GM19324 (cell line): ENCODE measurements at regions not wholly inside any gene's neighbourhood (a gene's known extent, or its start where the extent isn't known, plus 50 kb on each side); places are given as distances from the start of the nearest gene placed in this dataset.

Experiments used
- ATAC-seq: cut with Tn5 transposase; IDR thresholded peaks from one replicate; pipeline ENCODE4 v1.9.1; 2021; ENCODE audit warnings: mild to moderate bottlenecking, moderate library complexity; ENCODE audit not compliant: unreplicated experiment, low FRiP score

DNA sequence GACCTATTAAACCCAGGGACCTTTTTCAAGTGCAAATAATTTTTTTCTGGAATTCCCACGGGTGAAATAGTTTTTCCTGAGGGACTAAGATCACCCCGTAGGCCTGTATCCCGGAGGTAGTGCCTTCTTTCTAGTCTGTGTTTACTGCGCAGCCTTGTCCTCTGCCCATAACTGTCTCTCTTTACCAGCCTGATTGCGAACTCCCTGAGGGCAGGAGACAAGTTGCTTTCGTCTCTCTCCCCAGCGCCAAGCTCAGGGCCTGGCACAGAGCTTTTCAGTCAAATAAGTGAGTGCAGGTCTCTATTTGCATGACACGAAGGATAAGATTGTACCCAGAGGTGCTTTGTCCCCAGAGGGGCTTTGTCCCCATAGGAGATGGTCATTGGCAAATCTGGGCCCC is 123.9 kb downstream of the DDX1 start:
- no peak for ATAC-seq

DNA sequence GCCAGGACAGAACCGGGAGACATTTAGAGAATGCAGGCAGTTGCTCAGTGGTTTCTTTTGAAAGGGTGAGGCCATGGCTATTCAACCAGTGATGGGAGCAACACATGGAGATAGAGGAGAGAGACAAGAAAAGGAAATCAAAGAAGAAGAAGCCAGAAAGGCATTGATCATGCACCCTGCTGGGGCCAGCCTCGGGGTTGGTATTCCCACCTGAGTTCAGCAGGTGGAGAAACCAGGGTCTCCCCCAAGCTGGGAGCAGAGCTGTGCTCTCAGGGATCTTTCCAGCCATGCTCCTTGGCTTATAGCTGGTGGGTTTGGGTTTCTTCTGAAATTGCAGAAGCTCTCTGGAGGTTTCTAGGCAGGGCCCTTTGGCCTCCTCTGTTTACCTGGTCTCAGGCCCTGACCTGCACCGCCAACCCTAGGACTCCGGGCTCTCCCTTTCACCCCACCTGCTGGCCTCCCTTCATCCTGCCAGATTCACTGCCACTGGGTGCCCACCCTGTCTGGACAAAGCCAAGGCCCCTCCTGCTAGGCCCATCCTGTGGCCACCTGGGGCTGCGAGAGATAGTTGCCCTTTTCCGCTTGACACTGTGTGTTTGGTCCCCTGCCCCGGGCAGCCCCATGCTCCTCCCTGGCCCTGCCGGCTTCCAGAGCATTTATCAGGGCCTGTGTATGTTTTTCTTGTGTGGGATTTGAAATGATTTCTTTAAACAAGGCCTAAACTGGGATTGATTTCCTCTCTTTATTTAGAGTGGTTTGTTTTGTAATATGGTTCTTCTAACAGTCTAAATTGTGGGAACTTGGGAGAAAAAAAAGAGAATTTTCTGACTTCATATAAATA is 126.7 kb downstream of the DDX1 start:
- ATAC-seq = no peak

DNA sequence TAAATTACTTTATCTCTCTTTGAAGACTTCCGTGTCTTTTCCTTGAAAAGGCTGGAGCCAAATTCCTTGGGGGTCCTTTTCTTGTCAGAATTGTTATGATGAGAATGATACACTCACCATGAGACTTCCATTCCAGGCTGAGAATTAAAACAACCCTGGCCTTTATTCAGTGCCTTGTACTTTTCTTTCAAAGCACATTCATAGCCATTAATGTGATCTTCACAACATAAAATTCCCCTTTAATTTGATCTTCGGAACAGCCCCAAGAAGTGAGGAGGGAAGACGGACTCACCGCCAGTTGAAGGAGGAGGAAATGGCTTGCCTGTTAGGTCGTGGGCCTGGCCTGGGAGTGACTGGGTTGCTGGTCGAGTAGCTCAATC is 127.3 kb downstream of the DDX1 start:
- ATAC-seq = no peak

DNA sequence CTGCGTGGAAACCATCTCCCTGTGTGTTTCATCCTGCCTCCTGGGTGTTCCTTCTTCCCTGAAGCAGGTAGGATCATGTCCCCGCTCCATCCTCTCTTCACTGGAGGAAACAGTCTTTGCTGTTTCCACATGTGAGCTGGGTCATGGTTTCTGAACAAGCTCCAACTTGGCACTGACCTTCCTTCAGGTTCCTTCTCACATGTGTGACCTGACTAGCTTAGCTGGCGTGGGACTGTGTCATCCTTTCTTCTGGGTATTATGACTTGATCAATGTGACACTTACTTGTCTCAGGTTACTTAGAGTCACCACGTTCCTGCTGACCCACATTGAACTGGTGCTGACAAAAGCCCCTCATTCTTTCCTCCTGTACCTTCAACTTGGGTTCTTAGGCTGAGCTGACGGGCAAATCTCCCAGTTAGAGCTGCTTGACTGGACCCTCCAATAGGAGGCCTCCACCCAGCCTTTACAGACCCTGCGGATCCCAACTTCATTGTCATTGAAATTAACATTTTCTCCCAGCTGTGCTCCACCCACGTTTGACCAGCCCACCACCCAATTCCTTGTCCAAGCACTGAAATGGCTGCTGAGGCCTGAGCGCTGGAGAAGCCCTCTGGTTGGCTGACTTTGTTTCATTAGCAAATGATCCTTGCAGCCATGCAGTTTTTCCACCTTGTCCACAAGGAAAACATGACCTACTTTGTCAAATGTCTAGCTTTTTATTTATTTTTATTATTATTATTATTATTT is 128.1 kb downstream of the DDX1 start:
- ATAC-seq = no peak

DNA sequence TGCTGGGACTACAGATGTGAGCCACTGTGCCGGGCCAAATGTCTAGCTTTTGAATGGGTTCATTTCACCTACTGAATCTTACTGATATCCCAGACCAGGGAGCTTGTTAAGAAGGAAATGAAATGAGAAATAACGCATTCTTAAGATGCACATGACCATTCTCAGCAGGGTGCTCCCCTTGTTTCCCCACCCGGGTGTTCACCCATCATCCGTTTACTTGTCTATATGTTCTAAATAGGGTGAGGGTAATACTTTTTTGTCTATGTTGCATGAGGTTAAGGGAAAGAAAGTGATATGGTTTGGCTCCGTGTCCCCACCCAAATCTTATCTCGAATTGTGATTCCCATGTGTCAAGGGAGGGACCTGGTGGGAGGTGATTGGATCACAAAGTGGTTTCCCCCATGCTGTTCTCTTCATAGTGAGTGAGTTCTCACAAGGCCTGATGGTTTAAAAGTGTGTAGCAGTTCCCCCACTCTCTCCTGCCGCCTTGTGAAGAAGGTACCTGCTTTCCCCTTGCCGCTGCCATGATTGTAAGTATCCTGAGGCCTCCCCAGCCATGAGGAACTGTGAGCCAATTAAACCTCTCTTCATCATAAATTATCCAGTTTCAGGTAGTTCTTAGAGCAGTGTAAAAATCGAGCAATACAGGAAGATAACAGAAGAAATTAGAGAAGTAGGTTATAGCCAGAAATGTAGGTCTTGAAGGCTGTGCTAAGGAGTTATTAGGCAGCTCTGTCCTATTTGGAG is 129.1 kb downstream of the DDX1 start:
- ATAC-seq = no peak

DNA sequence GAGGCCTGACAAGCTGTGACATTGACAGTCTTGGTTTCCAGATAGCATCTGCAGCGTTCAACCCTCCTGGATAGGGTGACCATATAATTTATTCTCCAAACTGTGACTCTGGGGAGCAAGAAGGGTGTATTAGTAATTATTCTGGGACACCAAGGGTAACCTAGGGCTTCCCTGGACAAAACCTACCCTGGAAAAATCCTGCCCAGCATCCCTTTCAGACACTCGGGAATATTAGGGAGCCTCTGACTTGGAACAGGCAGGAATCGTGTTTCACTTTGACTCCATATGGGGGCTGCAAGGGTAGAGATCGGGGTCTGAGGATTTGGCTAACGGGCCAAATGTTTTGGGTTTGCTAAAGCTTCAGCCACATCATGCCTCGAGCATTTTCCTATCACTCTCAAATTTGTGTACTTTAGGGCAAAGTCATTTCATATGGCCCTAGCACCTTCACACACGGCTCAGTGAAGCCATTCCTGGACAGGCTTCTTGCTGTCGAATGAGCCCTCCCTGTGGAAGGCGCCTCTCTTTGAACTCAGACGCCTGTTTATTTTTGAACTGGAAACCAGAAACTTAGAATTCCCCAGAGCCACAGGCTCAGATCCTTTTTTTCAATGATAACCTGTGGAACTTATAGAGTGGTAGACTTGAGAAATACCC is 129.9 kb downstream of the DDX1 start:
- no peak for ATAC-seq

DNA sequence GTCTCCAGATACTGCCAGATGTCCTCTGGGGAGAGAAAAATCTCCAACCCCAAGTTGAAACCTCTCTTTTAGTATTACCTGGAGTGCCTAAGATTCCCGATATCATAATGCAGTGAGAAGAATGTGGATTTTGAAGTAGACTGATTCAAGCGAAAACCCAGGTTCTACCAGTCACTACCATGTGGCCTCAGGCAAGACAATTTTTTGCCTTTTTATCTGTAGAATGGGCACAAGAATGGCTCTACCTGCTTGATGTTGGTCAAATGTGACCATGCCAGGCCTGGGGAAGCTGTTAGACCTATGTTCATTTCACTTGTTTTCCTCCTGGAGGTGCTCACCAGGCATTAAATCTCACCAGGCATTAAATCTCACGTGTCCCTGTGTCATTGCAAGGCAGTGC is 131.3 kb downstream of the DDX1 start:
- no peak for ATAC-seq

DNA sequence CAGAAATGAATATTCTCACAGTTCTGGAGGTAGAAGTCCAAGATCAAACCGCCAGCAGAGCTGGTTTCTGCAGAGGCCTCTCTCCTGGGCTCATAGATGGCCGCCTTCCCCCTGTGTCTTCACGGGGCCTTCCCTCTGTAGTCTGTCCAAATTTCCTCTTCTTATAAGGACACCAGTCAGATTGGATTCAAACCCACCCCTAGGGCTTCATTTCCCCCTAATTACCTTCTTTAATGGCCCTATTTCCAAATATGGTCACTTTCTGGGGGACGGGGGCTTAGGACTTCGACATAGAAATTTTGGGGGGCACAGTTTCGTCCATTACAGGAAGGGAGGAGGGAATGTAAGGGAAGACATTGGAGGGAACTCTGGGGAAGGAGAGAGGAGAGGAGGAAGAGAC is 132.6 kb downstream of the DDX1 start:
- no peak for ATAC-seq

DNA sequence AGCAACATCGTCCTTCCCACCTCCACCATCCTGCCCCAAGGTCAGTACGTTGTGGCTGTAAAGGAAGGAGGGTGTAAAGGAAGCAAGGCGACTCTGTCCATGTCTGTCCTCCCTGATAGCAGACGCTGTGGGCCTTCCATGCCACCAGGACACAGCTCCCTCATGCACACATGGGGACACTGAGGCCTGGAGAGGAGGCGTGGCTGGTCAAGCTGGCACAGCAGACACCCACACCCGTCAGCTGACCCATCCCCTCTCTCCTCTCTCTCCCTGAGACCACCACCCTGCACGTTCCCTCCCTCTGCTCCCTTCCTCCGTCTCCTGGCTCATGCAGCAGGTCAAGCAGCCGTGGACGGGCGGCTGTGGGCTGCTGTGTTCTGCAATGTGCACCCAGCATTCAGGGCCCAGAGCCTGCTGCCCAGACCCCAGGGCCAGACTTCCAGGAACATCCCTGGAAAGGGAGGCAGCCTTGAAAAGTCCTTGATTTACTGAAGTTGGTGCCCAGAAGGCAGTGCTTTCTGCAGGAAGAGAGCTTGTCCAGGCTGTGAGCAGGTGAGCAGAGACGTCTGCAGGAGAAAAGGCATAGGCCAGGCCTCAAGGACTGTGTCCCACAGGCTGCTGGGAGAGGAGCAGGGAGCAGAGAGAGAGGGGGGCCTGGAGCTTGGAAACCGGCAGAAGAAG is 133.6 kb downstream of the DDX1 start:
- ATAC-seq = no peak

DNA sequence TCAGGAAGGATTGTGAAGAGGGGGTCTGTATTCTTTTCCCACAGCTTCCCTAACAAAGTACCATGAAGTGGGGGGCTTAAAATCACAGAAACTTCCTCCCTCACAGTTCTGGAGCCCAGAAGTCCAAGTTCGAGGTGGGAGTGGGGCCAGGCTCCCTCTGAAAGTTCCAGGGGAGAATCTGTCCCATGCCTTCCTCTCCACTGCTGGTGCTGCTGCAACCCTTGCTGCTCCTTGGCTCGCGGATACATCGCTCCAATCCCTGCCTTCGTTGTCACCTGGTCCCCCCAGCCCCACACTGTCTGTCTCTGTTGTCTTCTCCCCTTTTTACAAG is 134.1 kb downstream of the DDX1 start:
- no peak for ATAC-seq

DNA sequence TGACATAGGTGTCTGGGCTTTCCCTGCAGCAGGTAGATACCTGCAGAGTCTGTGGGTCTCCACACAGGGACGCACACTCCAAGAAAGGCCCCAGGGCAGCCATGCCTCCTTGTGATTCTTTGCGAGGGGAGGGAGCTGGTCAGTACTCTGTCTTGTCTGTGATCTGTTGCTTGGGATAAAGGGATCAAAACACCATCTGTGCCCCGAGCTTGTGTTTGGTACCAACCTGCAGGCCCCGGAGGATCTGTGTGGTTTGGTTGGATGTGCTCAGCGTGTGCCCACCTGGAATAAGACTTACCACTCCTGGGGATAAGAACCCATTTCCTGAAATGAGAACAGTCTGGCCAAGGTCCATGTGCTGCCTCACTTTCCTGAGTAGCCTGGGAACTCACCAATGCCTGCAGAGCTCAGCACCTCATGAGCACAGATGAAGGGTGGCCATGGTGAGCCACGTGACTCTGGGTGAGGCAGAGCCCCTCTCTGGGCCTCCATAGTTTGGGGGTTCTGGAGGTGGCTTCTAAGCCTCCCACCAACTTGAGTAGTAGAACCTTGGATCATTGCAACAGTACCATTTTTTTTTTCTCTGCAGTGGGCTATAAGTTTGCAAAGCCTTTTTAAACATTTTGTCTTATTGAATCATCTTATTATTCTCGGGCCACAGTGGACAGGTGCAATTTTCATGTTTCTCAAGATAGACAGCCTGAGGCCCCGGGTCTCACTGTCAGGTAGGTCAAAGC is 134.8 kb downstream of the DDX1 start:
- ATAC-seq = no peak

DNA sequence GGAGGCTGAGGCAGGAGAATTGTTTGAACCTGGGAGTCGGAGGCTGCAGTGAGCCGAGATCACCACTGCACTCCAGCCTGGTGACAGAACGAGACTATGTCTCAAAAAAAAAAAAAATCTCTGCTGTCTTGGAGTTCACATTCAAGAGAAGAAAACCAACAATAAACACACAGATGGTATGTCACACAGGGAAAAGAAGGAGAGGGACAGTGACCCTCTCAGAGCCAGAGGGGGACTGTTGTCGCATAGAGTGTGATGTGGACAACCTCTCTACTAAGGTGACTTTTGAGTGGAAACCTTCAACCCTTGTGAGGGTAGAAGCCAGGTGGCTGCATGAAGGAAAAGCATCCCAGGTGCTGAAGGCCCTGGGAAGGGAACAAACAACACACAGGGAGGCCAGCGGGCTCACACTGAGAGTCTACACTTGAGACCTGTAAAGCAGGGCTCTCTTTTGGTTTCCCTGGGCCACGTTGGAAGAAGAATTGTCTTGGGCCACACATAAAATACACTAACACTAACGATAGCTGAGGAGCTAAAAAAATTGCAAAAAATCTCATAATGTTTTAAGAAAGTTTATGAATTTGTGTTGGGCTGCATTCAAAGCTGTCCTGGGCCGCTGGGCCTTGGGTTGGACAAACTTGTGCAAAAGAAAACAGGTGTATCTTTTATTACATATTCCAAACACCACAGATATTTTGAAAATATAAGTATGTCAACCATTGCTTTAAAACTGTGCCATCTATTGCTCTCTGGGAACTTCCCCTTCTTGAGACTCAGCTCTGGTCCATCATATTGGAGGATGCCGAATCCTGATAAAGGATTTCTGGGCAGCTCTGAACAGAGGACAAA is 136.0 kb downstream of the DDX1 start:
- ATAC-seq = no peak

DNA sequence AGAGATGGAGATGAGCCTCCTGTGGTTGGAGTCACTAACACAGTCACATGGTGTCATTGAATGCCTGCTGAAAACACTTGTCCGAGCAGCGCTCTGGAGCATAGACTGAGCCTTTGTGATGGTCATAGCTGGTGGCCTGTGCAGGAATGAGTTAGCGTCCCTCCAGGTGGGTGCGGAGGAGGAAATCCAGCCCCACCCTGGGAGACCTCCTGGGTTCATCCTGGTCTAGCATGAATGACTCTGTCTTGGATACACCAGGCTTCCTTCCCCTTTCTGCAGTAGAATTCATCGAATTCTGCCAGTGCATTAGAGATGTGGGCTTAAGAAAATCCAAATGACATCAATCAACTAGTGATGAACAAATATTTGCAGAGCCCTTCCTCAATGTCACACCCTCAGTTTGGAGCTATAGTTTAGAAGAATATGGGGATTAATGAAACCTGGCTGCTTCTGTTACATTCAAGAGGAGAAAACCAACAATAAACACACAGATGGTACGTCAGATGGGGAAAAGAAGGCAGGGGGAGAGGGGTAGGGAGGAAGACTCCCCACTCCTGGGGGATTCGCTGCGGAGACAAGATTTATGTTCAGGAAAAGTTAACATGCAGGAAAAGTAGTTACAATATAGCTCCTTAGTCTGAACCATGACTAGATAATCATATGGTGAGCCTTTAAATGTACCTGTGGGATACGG is 136.7 kb downstream of the DDX1 start:
- ATAC-seq = no peak

DNA sequence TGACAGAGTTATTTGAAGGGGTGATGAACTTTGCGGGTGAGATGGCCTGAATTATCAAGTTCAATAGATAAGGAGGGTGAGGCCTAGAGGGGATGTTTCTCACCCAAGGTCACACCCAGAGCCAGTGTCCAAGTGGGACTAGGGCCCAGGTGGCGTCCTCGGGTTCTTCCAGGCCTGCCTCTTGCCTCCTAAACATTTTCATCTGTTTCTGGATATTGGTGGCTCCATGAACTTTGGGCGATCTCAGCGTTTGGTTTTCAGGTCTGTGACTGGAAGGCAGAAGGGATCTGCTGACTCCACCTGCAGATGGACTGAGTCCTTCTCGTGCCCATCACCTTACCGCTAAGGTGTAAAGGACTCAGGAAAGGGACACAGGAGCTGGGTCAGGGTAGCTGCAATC is 137.3 kb downstream of the DDX1 start:
- ATAC-seq = no peak

DNA sequence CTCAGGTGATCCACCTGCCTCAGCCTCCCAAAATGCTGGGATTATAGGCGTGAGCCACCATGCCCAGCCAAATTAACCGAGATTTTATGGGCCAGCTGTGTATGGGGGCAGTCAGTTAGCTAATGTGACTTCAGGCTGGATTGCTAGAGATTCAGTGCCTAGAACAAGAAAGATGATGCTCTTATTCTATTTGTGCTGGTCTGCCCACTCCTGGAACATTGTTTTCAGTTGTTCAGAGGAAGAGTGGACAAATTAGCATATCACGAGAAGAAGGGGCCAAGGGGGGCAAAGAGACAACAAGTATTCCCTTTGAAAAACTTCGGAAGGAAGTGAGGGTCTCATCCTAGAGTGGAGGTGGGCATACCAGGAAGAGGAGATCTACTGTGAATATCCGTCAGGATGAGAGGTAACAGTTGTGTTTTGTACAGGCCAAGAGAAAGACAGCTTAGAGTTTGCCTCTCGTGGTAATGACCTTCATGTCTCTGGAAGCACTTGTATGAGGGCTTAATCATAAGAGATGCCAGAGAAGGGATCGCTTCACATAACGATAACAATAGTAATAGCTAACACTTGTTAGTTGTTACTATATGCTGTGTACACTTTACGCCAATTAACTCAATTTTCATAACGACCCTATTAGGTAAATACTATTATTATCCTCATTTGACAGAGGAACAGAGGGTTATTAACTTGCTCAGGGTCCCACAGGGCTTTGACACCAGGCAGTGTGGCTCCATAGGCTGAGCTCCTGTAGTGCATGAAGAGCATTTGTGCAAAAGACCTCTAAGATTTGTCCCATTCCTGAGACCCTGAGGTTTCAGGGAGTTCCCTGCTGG is 138.3 kb downstream of the DDX1 start:
- peak; percentile 10 for ATAC-seq

DNA sequence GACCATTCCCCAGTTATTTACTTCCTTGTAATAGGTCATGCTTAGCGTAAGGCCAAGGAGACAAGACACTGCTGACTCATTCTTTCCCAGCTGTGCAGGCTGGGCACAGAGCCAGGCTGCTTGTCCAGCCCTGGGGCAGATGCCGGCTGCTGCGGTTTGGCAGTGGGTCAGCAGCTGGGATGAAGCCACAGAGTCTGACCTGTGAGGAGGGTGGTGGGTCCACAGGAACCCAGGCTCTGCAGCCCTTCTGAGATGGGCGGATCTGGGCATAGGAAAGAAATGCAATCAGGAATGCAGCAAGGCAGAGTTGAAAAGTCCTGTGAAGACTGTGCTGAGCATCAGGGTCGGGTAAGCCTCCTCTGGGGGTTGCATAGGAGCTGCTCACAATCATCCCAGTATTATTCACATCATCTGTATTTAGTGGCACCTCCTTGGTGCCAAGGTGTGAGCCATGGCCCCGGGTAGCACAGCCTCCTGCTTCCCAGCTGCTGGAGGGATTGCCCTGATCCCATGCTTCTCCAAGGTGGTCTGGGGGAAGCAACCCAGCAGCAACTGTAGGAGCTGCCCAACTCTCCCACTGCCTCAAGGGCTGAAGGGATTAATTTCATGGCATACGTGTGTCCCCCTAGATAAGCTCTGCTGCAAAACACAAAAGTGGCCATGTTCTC is 139.0 kb downstream of the DDX1 start:
- peak; percentile 57 for ATAC-seq
